ENCODE measurements at regions not wholly inside any gene's neighbourhood (a gene's known extent, or its start where the extent isn't known, plus 50 kb on each side); places are given as distances from the start of the nearest gene placed in this dataset.

GRCh38 chr15:61527836-61528580 is 298.9 kb upstream of the RORA start:
- intact Hi-C loops (cut with DNase I), result no loop called here
- no peak for DNase-seq (ENCODE audit: low spot score)
- no peaks in the 10 kb centered on the region for H3K9me3 ChIP-seq
- no peaks in the 10 kb centered on the region for H3K36me3 ChIP-seq
- no peak overlapping the region for H3K4me3 ChIP-seq
- H3K4me1 ChIP-seq (replicated peaks), result no peaks in the 10 kb centered on the region
- WGBS, result 50% methylated on average over 9 of the region's 9 CpGs
- no peak overlapping the region for H3K27ac ChIP-seq
- H3K27me3 ChIP-seq (replicated peaks; ENCODE audit: insufficient read depth), result no peaks in the 10 kb centered on the region
- no peak for TF ChIP-seq POLR2AphosphoS5 (IDR thresholded peaks at IDR 0.05)
- TF ChIP-seq POLR2A (IDR thresholded peaks at IDR 0.05), result no peak
- TF ChIP-seq CTCF (IDR thresholded peaks at IDR 0.05), result no peak

- intact Hi-C loops (cut with DNase I), result no loop called here
- Histone ChIP-seq H3K4me1 (replicated peaks) (no peaks in the 10 kb centered on the region), H3K9me3 (no peaks in the 10 kb centered on the region), H3K27ac (no peak overlapping the region), H3K27me3 (replicated peaks; ENCODE audit: insufficient read depth) (no peaks in the 10 kb centered on the region), H3K4me3 (no peak overlapping the region), H3K36me3 (no peaks in the 10 kb centered on the region)
- WGBS, result 65% methylated on average over 3 of the region's 3 CpGs
- DNase-seq (ENCODE audit: low spot score), result no peak
- TF ChIP-seq POLR2A (IDR thresholded peaks at IDR 0.05) (no peak), POLR2AphosphoS5 (IDR thresholded peaks at IDR 0.05) (no peak), CTCF (IDR thresholded peaks at IDR 0.05) (no peak)
Observed at GRCh38 chr15:61524545-61524944, 295.4 kb upstream of the RORA start.

- 64% methylated on average over 2 of the region's 2 CpGs for WGBS
- no peaks in the 10 kb centered on the region for H3K9me3 ChIP-seq
- intact Hi-C loops (cut with DNase I), result no loop called here
- no peak for DNase-seq (ENCODE audit: low spot score)
- H3K27ac ChIP-seq, result no peak overlapping the region
- H3K4me3 ChIP-seq, result no peak overlapping the region
- H3K36me3 ChIP-seq, result no peaks in the 10 kb centered on the region
- H3K4me1 ChIP-seq (replicated peaks), result no peaks in the 10 kb centered on the region
- TF ChIP-seq CTCF (IDR thresholded peaks at IDR 0.05), result no peak
- no peak for TF ChIP-seq POLR2AphosphoS5 (IDR thresholded peaks at IDR 0.05)
- no peak for TF ChIP-seq POLR2A (IDR thresholded peaks at IDR 0.05)
- H3K27me3 ChIP-seq (replicated peaks; ENCODE audit: insufficient read depth), result no peaks in the 10 kb centered on the region
Observed at GRCh38 chr15:61524086-61524485, 295.0 kb upstream of the RORA start.

GRCh38 chr15:61522411-61522810 is 293.3 kb upstream of the RORA start:
- Histone ChIP-seq H3K36me3 (no peaks in the 10 kb centered on the region), H3K27ac (no peak overlapping the region), H3K4me3 (no peak overlapping the region), H3K4me1 (replicated peaks) (no peaks in the 10 kb centered on the region), H3K9me3 (no peaks in the 10 kb centered on the region), H3K27me3 (replicated peaks; ENCODE audit: insufficient read depth) (no peaks in the 10 kb centered on the region)
- TF ChIP-seq CTCF (IDR thresholded peaks at IDR 0.05), result no peak
- intact Hi-C loops (cut with DNase I), result no loop called here
- DNase-seq (ENCODE audit: low spot score), result no peak

GRCh38 chr15:61521953-61522352 is 292.9 kb upstream of the RORA start:
- H3K27me3 ChIP-seq (replicated peaks; ENCODE audit: insufficient read depth), result no peaks in the 10 kb centered on the region
- TF ChIP-seq POLR2AphosphoS5 (IDR thresholded peaks at IDR 0.05) (no peak), POLR2A (IDR thresholded peaks at IDR 0.05) (no peak), CTCF (IDR thresholded peaks at IDR 0.05) (no peak)
- no peaks in the 10 kb centered on the region for H3K36me3 ChIP-seq
- 40% methylated on average over 3 of the region's 3 CpGs for WGBS
- H3K4me1 ChIP-seq (replicated peaks), result no peaks in the 10 kb centered on the region
- H3K9me3 ChIP-seq, result no peaks in the 10 kb centered on the region
- H3K27ac ChIP-seq, result no peak overlapping the region
- no peak for DNase-seq (ENCODE audit: low spot score)
- H3K4me3 ChIP-seq, result no peak overlapping the region
- intact Hi-C loops (cut with DNase I), result no loop called here
